Adrenal gland (tissue), 5 donors: ENCODE measurements at regions not wholly inside any gene's neighbourhood (a gene's known extent, or its start where the extent isn't known, plus 50 kb on each side); places are given as distances from the start of the nearest gene placed in this dataset.

Experiments
- POLR2A ChIP-seq, 2 donors: fragments of 450-650 bp; IDR thresholded peaks; one replicate each; pipeline ENCODE4 v1.6.1; 2017; ENCODE audit warnings: antibody characterized with exemption in 2 of 2, mild to moderate bottlenecking in 2 of 2, moderate library complexity in 1 of 2
- TF ChIP-seq, protein P1 (sequence below), 6 experiments: fragments of 450-650 bp in 4 of 6; fragments of 200-600 bp in 2 of 6; sonication (generic) in 1 of 6; IDR thresholded peaks; 1 replicate in 5 of 6; 2 replicates in 1 of 6; pipeline versions ENCODE4 v1.5.1 to v1.8.0; 2016 to 2021; ENCODE audit warnings: antibody characterized with exemption in 6 of 6, mild to moderate bottlenecking in 2 of 6, moderate library complexity in 1 of 6
- donor health status: DM: no; HTN: no; CAD: no.

GRCh38 chrX:69306063-69306404 lies 140.8 kb upstream of the PJA1 start:
- TF ChIP-seq, protein P1, sequence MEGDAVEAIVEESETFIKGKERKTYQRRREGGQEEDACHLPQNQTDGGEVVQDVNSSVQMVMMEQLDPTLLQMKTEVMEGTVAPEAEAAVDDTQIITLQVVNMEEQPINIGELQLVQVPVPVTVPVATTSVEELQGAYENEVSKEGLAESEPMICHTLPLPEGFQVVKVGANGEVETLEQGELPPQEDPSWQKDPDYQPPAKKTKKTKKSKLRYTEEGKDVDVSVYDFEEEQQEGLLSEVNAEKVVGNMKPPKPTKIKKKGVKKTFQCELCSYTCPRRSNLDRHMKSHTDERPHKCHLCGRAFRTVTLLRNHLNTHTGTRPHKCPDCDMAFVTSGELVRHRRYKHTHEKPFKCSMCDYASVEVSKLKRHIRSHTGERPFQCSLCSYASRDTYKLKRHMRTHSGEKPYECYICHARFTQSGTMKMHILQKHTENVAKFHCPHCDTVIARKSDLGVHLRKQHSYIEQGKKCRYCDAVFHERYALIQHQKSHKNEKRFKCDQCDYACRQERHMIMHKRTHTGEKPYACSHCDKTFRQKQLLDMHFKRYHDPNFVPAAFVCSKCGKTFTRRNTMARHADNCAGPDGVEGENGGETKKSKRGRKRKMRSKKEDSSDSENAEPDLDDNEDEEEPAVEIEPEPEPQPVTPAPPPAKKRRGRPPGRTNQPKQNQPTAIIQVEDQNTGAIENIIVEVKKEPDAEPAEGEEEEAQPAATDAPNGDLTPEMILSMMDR (IDR thresholded peaks at IDR 0.05), result no peak
- TF ChIP-seq POLR2A (IDR thresholded peaks at IDR 0.05), result no peak
